GM18519 (cell line): ENCODE measurements at regions not wholly inside any gene's neighbourhood (a gene's known extent, or its start where the extent isn't known, plus 50 kb on each side); places are given as distances from the start of the nearest gene placed in this dataset.
"Not testable (repeated sequence)": the region's sequence is repeated elsewhere in the genome, so short reads cannot be mapped to it uniquely, and the experiment has no call there.

Experiments
- ATAC-seq: cut with Tn5 transposase; IDR thresholded peaks from one replicate; pipeline ENCODE4 v1.9.1; 2021; ENCODE audit warnings: mild to moderate bottlenecking, moderate library complexity; ENCODE audit not compliant: unreplicated experiment, low FRiP score

- ATAC-seq, result no peak
These were observed 129.5 kb upstream of the SGK1 start for GRCh38 chr6:134447423-134447822.

- no peak for ATAC-seq
These were observed 129.0 kb upstream of the SGK1 start for GRCh38 chr6:134446896-134447295.

- ATAC-seq, result no peak
These were observed 128.4 kb upstream of the SGK1 start for GRCh38 chr6:134446218-134446848.

- no peak for ATAC-seq
These were observed 125.1 kb upstream of the SGK1 start for GRCh38 chr6:134443009-134443408.

GRCh38 chr6:134442073-134442472 lies 124.2 kb upstream of the SGK1 start:
- ATAC-seq, result no peak

GRCh38 chr6:134438837-134439236 lies 120.9 kb upstream of the SGK1 start:
- no peak for ATAC-seq

- ATAC-seq, result peak; percentile 32
These were observed 119.5 kb upstream of the SGK1 start for GRCh38 chr6:134437376-134437775.

- no peak for ATAC-seq
These were observed 119.0 kb upstream of the SGK1 start for GRCh38 chr6:134436950-134437349.

- ATAC-seq, result peak; percentile 78
These were observed 118.4 kb upstream of the SGK1 start for GRCh38 chr6:134436281-134436815.

GRCh38 chr6:134435814-134436280 lies 117.9 kb upstream of the SGK1 start:
- no peak for ATAC-seq

- no peak for ATAC-seq
These were observed 116.4 kb upstream of the SGK1 start for GRCh38 chr6:134434019-134434942.

- ATAC-seq, result no peak
These were observed 114.1 kb upstream of the SGK1 start for GRCh38 chr6:134432036-134432435.

- ATAC-seq, result no peak
These were observed 113.5 kb upstream of the SGK1 start for GRCh38 chr6:134431421-134431859.

- ATAC-seq, result no peak
These were observed 112.0 kb upstream of the SGK1 start for GRCh38 chr6:134429861-134430380.

GRCh38 chr6:134427721-134428120 lies 109.8 kb upstream of the SGK1 start:
- no peak for ATAC-seq

GRCh38 chr6:134426623-134427022 lies 108.7 kb upstream of the SGK1 start:
- ATAC-seq, result no peak

- not testable (repeated sequence) for ATAC-seq
These were observed 108.0 kb upstream of the SGK1 start for GRCh38 chr6:134425917-134426316.

GRCh38 chr6:134425513-134425912 lies 107.6 kb upstream of the SGK1 start:
- no peak for ATAC-seq

- ATAC-seq, result no peak
These were observed 106.9 kb upstream of the SGK1 start for GRCh38 chr6:134424798-134425170.

- no peak for ATAC-seq
These were observed 106.4 kb upstream of the SGK1 start for GRCh38 chr6:134424165-134424797.
